ENCODE measurements at regions not wholly inside any gene's neighbourhood (a gene's known extent, or its start where the extent isn't known, plus 50 kb on each side); places are given as distances from the start of the nearest gene placed in this dataset.

GRCh38 chr4:159446266-159446976 is 343.5 kb downstream of the RAPGEF2 start (continued):
- TF ChIP-seq SP5 (CRISPR knock-in tag; IDR thresholded peaks at IDR 0.05; ENCODE audit: borderline replicate concordance, low read depth) (no peak), HNRNPK (IDR thresholded peaks at IDR 0.05; ENCODE audit: low read depth, low read length, poor library complexity, severe bottlenecking) (no peak), ZSCAN12 (CRISPR knock-in tag; IDR thresholded peaks at IDR 0.05) (no peak), ZSCAN22 (CRISPR knock-in tag; IDR thresholded peaks at IDR 0.05) (no peak), ZNF232 (CRISPR knock-in tag; IDR thresholded peaks at IDR 0.05; ENCODE audit: borderline replicate concordance) (no peak), BORCS8-MEF2B (CRISPR knock-in tag; IDR thresholded peaks at IDR 0.05) (no peak), ZNF782 (CRISPR knock-in tag; IDR thresholded peaks at IDR 0.05; ENCODE audit: borderline replicate concordance) (no peak), MTF2 (CRISPR knock-in tag; IDR thresholded peaks at IDR 0.05; ENCODE audit: borderline replicate concordance) (no peak)

GRCh38 chr4:159447296-159447695 is 344.4 kb downstream of the RAPGEF2 start:
- ATAC-seq, result no peak
- TF ChIP-seq HDAC6 (IDR thresholded peaks at IDR 0.05; ENCODE audit: low read depth, low read length) (no peak), ZSCAN22 (CRISPR knock-in tag; IDR thresholded peaks at IDR 0.05) (no peak), ZNF788 (CRISPR knock-in tag; IDR thresholded peaks at IDR 0.05; ENCODE audit: borderline replicate concordance) (no peak), TEF (CRISPR knock-in tag; IDR thresholded peaks at IDR 0.05) (no peak), PBX3 (CRISPR knock-in tag; IDR thresholded peaks at IDR 0.05; ENCODE audit: borderline replicate concordance) (no peak), MLX (CRISPR knock-in tag; IDR thresholded peaks at IDR 0.05) (no peak), HNRNPK (IDR thresholded peaks at IDR 0.05; ENCODE audit: low read depth, low read length, poor library complexity, severe bottlenecking) (no peak), HDAC2 (CRISPR knock-in tag; IDR thresholded peaks at IDR 0.05) (no peak), LBX2 (CRISPR knock-in tag; IDR thresholded peaks at IDR 0.05; ENCODE audit: borderline replicate concordance) (no peak)
- TF ChIP-seq, protein P1, sequence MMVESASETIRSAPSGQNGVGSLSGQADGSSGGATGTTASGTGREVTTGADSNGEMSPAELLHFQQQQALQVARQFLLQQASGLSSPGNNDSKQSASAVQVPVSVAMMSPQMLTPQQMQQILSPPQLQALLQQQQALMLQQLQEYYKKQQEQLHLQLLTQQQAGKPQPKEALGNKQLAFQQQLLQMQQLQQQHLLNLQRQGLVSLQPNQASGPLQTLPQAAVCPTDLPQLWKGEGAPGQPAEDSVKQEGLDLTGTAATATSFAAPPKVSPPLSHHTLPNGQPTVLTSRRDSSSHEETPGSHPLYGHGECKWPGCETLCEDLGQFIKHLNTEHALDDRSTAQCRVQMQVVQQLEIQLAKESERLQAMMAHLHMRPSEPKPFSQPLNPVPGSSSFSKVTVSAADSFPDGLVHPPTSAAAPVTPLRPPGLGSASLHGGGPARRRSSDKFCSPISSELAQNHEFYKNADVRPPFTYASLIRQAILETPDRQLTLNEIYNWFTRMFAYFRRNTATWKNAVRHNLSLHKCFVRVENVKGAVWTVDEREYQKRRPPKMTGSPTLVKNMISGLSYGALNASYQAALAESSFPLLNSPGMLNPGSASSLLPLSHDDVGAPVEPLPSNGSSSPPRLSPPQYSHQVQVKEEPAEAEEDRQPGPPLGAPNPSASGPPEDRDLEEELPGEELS (CRISPR knock-in tag; IDR thresholded peaks at IDR 0.05), result no peak

More at GRCh38 chr4:159447296-159447695, 344.4 kb downstream of the RAPGEF2 start:
- no peaks in the 10 kb centered on the region for H3K9me3 ChIP-seq (ENCODE audit: low read length)
- no peaks in the 10 kb centered on the region for H4K20me1 ChIP-seq (ENCODE audit: insufficient read depth, low read length)
- no peaks in the 10 kb centered on the region for H3K27me3 ChIP-seq (ENCODE audit: control insufficient read depth in 1 of 2, insufficient read depth in 2 of 2, low read length in 2 of 2)
- no peak overlapping the region for H3K4me2 ChIP-seq (ENCODE audit: low read depth, low read length)
- no peaks in the 10 kb centered on the region for H3K79me2 ChIP-seq (ENCODE audit: insufficient read depth, low read length)
- peaks cover 6% of the 10 kb centered on the region; the same call in 1 of the 2 replicates for H3K4me1 ChIP-seq (ENCODE audit: insufficient read depth, low read length)
- H3K9ac ChIP-seq (ENCODE audit: insufficient read depth, low read depth, low read length), result no peak overlapping the region
- POLR2A ChIA-PET, result no interaction called here
- FAIRE-seq (no peak), DNase-seq (ENCODE audit: low spot score) (no peak)
- H2AFZ ChIP-seq (ENCODE audit: low read length), result no peak overlapping the region
- in situ Hi-C loops (cut with HindIII; ENCODE audit: extremely low pct_ligation_motif_present, low pct_unique_long_range_greater_than_20kb), result loop anchor here (25.0 kb wide), 1 partner anchor 585 kb away; no protein-coding TSS in a partner anchor
- no peaks in the 10 kb centered on the region for H3K36me3 ChIP-seq (replicated peaks in 1 of 2; ENCODE audit: control insufficient read depth in 1 of 2, insufficient read depth in 2 of 2, low read length in 2 of 2)
- no peak overlapping the region for H3K4me3 ChIP-seq (replicated peaks in 1 of 3; ENCODE audit: insufficient read depth in 1 of 3, low read depth in 2 of 3, low read length in 3 of 3)
- intact Hi-C loops (cut with micrococcal nuclease; ENCODE audit: unreplicated experiment), result loop anchor here (2.0 kb wide), 1 partner anchor 240 kb away; no protein-coding TSS in a partner anchor
- no peak overlapping the region for H3K27ac ChIP-seq (ENCODE audit: extremely low read length, insufficient read depth, low read length)
- 41% methylated on average over 4 of the region's 4 CpGs for WGBS (ENCODE audit: low lambda C conversion rate)
- BruUV-seq (replicated peaks), result no TSS peak
- CTCF ChIA-PET (ENCODE audit: low intra/inter-chr PET ratio, low total read pairs), result no interaction called here
